ENCODE measurements at regions not wholly inside any gene's neighbourhood (a gene's known extent, or its start where the extent isn't known, plus 50 kb on each side); places are given as distances from the start of the nearest gene placed in this dataset.

- Histone ChIP-seq H3K79me2 (ENCODE audit: control insufficient read depth in 1 of 2, insufficient read depth in 2 of 2, low read length in 2 of 2) (no peaks in the 10 kb centered on the region), H3K23me2 (ENCODE audit: low read depth, low read length) (no peaks in the 10 kb centered on the region), H3K79me1 (ENCODE audit: low read depth, low read length) (no peaks in the 10 kb centered on the region), H2BK20ac (ENCODE audit: low read length) (no peak overlapping the region), H3K9me3 (ENCODE audit: insufficient read depth in 2 of 2, low read depth in 1 of 2, low read length in 1 of 2) (no peaks in the 10 kb centered on the region), H3K27me3 (replicated peaks in 1 of 4; ENCODE audit: control insufficient read depth in 3 of 4, extremely low read depth in 1 of 4, insufficient read depth in 3 of 4, low read length in 3 of 4) (no peaks in the 10 kb centered on the region), H2BK15ac (ENCODE audit: low read length) (no peak overlapping the region), H4K5ac (ENCODE audit: insufficient read length, low read depth, low read length) (no peak overlapping the region), H2AK5ac (ENCODE audit: low read depth, low read length) (no peak overlapping the region), H3K23ac (ENCODE audit: insufficient read length) (no peak overlapping the region), H4K8ac (ENCODE audit: extremely low read depth, insufficient read depth, low read length) (no peak overlapping the region), H2AFZ (ENCODE audit: low read length) (no peak overlapping the region), H3K36me3 (ENCODE audit: control insufficient read depth in 2 of 4, insufficient read depth in 4 of 4, low read length in 3 of 4) (no peaks in the 10 kb centered on the region), H4K20me1 (replicated peaks in 1 of 2; ENCODE audit: control insufficient read depth in 1 of 2, insufficient read depth in 2 of 2, low read length in 2 of 2) (no peaks in the 10 kb centered on the region), H3K4me1 (replicated peaks in 1 of 4; ENCODE audit: control insufficient read depth in 3 of 4, insufficient read depth in 4 of 4, low read length in 3 of 4) (no peaks in the 10 kb centered on the region), H3K56ac (replicated peaks; ENCODE audit: insufficient read length, low read depth, low read length) (no peak overlapping the region), H4K91ac (replicated peaks; ENCODE audit: insufficient read length, low read length) (no peak overlapping the region), H3K9ac (replicated peaks in 1 of 4; ENCODE audit: extremely low read depth in 1 of 4, low read depth in 3 of 4, low read length in 3 of 4) (no peak overlapping the region), H2BK12ac (ENCODE audit: low read depth, low read length) (no peak overlapping the region), H3K4me3 (ENCODE audit: extremely low read depth in 1 of 4, insufficient read depth in 2 of 4, low read depth in 3 of 4, low read length in 4 of 4) (no peak overlapping the region), H3K4ac (replicated peaks; ENCODE audit: insufficient read length, low read depth, low read length) (no peak overlapping the region), H2BK5ac (ENCODE audit: low read depth, low read length) (no peak overlapping the region), H3K14ac (ENCODE audit: insufficient read length) (no peak overlapping the region), H3K18ac (ENCODE audit: extremely low read depth, low read length) (no peak overlapping the region), H3K27ac (ENCODE audit: low read depth, low read length) (no peak overlapping the region), H2BK120ac (replicated peaks; ENCODE audit: low read depth, low read length) (no peak overlapping the region), H3K4me2 (ENCODE audit: insufficient read depth in 1 of 2, low read depth in 2 of 2, low read length in 2 of 2) (no peak overlapping the region)
- POLR2A ChIA-PET (ENCODE audit: partially characterized antibody): no interaction called here
- no peak for FAIRE-seq
- CTCF ChIA-PET (ENCODE audit: partially characterized antibody): interaction anchor here (0.8 to 1.4 kb wide), 2 partner anchors 20 to 514 kb away, joined by 3 read pairs; no protein-coding TSS in a partner anchor
- no peak for DNase-seq (ENCODE audit: low read depth in 1 of 2, low spot score in 2 of 2)
- TF ChIP-seq ATF3 (IDR thresholded peaks at IDR 0.05; ENCODE audit: insufficient read depth, low read depth, low read length) (no peak), CTBP2 (IDR thresholded peaks at IDR 0.05; ENCODE audit: borderline replicate concordance, insufficient read depth, insufficient read length, low read length) (no peak), RNF2 (IDR thresholded peaks at IDR 0.05; ENCODE audit: borderline replicate concordance, low read depth, low read length, missing control alignments, poor library complexity, severe bottlenecking) (no peak), HDAC6 (IDR thresholded peaks at IDR 0.05; ENCODE audit: low read depth, low read length) (no peak), RAD21 (IDR thresholded peaks at IDR 0.05 in 1 of 2, conservative IDR thresholded peaks at IDR 0.05 in 1 of 2; ENCODE audit: low read depth in 2 of 2, low read length in 2 of 2) (no peak), POU5F1 (IDR thresholded peaks at IDR 0.05; ENCODE audit: low read depth, low read length) (no peak), YY1 (IDR thresholded peaks at IDR 0.05; ENCODE audit: low read depth, low read length) (no peak)
Measured at GRCh38 chr12:85352016-85352415, 72.0 kb downstream of the ALX1 start.
